T-helper 2 cell treated with Interferon-gamma antibody and Interleukin-4, amounts not matched to agents 5 μg/mL and 100 μg/mL, for 36 hours (primary cell): ENCODE measurements at regions not wholly inside any gene's neighbourhood (a gene's known extent, or its start where the extent isn't known, plus 50 kb on each side); places are given as distances from the start of the nearest gene placed in this dataset.

Experiments used
- DNase-seq: peaks from one replicate; pipeline ENCODE4 v3.0.0; 2021; ENCODE audit warnings: low spot score
- H3K27ac Mint-ChIP-seq: one replicate; pipeline ENCODE4 v1.8.0; 2021; ENCODE audit warnings: mild to moderate bottlenecking, mixed read lengths
- H3K27me3 Mint-ChIP-seq: one replicate; pipeline ENCODE4 v1.8.0; 2021; ENCODE audit warnings: low read depth, mixed read lengths
- H3K36me3 Mint-ChIP-seq: one replicate; pipeline ENCODE4 v1.8.0; 2021; ENCODE audit warnings: low read depth, mixed read lengths
- H3K4me1 Mint-ChIP-seq: one replicate; pipeline ENCODE4 v1.8.0; 2021; ENCODE audit warnings: low read depth, mixed read lengths
- H3K4me3 Mint-ChIP-seq: one replicate; pipeline ENCODE4 v1.8.0; 2022; ENCODE audit warnings: mild to moderate bottlenecking, moderate library complexity, mixed read lengths
- H3K9me3 Mint-ChIP-seq: one replicate; pipeline ENCODE4 v1.8.0; 2021; ENCODE audit warnings: mixed read lengths

GRCh38 chr3:181470349-181470748 is 241.4 kb upstream of the SOX2 start:
- H3K4me3 Mint-ChIP-seq, result no peak overlapping the region
- peaks cover 21% of the 10 kb centered on the region for H3K9me3 Mint-ChIP-seq
- no peaks in the 10 kb centered on the region for H3K4me1 Mint-ChIP-seq
- DNase-seq, result no peak
- H3K27me3 Mint-ChIP-seq, result no peaks in the 10 kb centered on the region
- H3K27ac Mint-ChIP-seq, result no peak overlapping the region
- no peaks in the 10 kb centered on the region for H3K36me3 Mint-ChIP-seq

DNA sequence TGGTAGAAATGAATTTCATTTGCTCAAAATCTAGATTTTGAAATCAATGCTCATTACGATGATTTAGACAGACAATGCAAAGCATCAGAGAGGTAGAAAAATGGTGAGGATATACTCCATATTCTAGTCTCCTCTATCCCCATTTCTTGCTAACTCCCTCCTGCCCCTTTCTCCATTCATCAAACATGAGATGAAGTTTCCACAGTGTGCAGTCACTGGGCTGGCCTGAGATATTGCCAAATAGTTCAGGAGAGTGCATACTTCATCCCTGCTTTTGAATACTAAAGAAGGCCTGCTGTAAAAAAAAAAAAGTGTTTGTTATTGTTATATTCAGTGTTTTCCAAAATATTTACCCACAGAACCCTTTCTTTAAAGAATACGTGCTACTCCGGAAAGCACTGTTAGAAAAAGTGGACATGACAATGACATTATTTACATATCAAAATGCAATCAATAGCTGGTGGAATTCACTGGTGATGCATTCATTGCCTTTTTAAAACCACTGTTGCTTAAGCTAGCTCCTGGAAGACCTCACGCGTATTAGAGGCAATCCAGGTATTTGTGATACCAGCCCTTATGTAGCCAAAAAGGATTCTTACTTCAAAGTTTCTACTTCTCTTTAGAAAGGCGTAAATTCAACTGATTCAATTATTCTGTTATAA is 247.6 kb upstream of the SOX2 start:
- Mint-ChIP-seq H3K27me3 (no peaks in the 10 kb centered on the region), H3K36me3 (no peaks in the 10 kb centered on the region), H3K4me1 (no peaks in the 10 kb centered on the region), H3K9me3 (no peaks in the 10 kb centered on the region), H3K27ac (no peak overlapping the region), H3K4me3 (no peak overlapping the region)
- DNase-seq, result no peak

GRCh38 chr3:181461381-181461780 is 250.3 kb upstream of the SOX2 start:
- Mint-ChIP-seq H3K27me3 (no peaks in the 10 kb centered on the region), H3K4me1 (no peaks in the 10 kb centered on the region), H3K36me3 (no peaks in the 10 kb centered on the region), H3K9me3 (no peaks in the 10 kb centered on the region), H3K4me3 (no peak overlapping the region), H3K27ac (no peak overlapping the region)
- DNase-seq, result no peak

GRCh38 chr3:181459516-181459915 is 252.2 kb upstream of the SOX2 start:
- no peaks in the 10 kb centered on the region for H3K4me1 Mint-ChIP-seq
- no peaks in the 10 kb centered on the region for H3K36me3 Mint-ChIP-seq
- H3K9me3 Mint-ChIP-seq, result peaks cover 3% of the 10 kb centered on the region
- no peak for DNase-seq
- no peak overlapping the region for H3K4me3 Mint-ChIP-seq
- H3K27ac Mint-ChIP-seq, result no peak overlapping the region
- H3K27me3 Mint-ChIP-seq, result no peaks in the 10 kb centered on the region

DNA sequence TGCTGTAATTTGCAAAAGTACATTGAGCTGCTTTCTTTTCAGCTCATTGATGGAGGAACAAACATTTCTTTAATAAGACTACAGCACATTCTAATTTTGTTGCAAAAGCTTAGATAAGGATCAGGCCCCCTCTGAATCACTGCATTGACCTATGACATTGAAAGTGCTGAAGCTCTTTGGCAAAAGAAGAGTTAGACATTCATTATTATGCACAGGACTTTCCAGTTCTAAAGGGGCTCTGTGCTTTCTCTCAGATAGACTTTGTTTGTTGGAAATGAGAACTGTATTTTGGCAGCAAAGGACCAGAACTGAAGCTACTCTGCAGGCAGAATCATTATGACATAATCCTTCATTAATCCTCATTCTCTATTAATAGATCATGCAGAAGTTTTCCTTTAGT is 252.9 kb upstream of the SOX2 start:
- H3K9me3 Mint-ChIP-seq, result peaks cover 5% of the 10 kb centered on the region
- no peak for DNase-seq
- no peaks in the 10 kb centered on the region for H3K4me1 Mint-ChIP-seq
- H3K4me3 Mint-ChIP-seq, result no peak overlapping the region
- no peaks in the 10 kb centered on the region for H3K36me3 Mint-ChIP-seq
- no peak overlapping the region for H3K27ac Mint-ChIP-seq
- no peaks in the 10 kb centered on the region for H3K27me3 Mint-ChIP-seq

- peaks cover 10% of the 10 kb centered on the region for H3K9me3 Mint-ChIP-seq
- DNase-seq, result no peak
- H3K27ac Mint-ChIP-seq, result no peak overlapping the region
- no peaks in the 10 kb centered on the region for H3K27me3 Mint-ChIP-seq
- H3K36me3 Mint-ChIP-seq, result no peaks in the 10 kb centered on the region
- H3K4me1 Mint-ChIP-seq, result no peaks in the 10 kb centered on the region
- no peak overlapping the region for H3K4me3 Mint-ChIP-seq
Measured at GRCh38 chr3:181457756-181458155, 254.0 kb upstream of the SOX2 start.

GRCh38 chr3:181457190-181457589 is 254.5 kb upstream of the SOX2 start:
- DNase-seq, result no peak
- Mint-ChIP-seq H3K36me3 (no peaks in the 10 kb centered on the region), H3K4me1 (no peaks in the 10 kb centered on the region), H3K27me3 (no peaks in the 10 kb centered on the region), H3K27ac (no peak overlapping the region), H3K4me3 (no peak overlapping the region), H3K9me3 (peaks cover 10% of the 10 kb centered on the region)

GRCh38 chr3:181455276-181455675 is 256.4 kb upstream of the SOX2 start:
- no peak overlapping the region for H3K4me3 Mint-ChIP-seq
- H3K4me1 Mint-ChIP-seq, result no peaks in the 10 kb centered on the region
- no peaks in the 10 kb centered on the region for H3K36me3 Mint-ChIP-seq

GRCh38 chr3:181454451-181455027 is 257.2 kb upstream of the SOX2 start:
- no peak overlapping the region for H3K4me3 Mint-ChIP-seq
- H3K27ac Mint-ChIP-seq, result no peak overlapping the region
- H3K27me3 Mint-ChIP-seq, result no peaks in the 10 kb centered on the region
- no peak for DNase-seq
- no peaks in the 10 kb centered on the region for H3K4me1 Mint-ChIP-seq
- peaks cover 18% of the 10 kb centered on the region for H3K9me3 Mint-ChIP-seq
- no peaks in the 10 kb centered on the region for H3K36me3 Mint-ChIP-seq

More at GRCh38 chr3:181455276-181455675, 256.4 kb upstream of the SOX2 start:
- no peak for DNase-seq
- Mint-ChIP-seq H3K27me3 (no peaks in the 10 kb centered on the region), H3K9me3 (peaks cover 18% of the 10 kb centered on the region), H3K27ac (no peak overlapping the region)

GRCh38 chr3:181446741-181447140 is 265.0 kb upstream of the SOX2 start:
- no peak overlapping the region for H3K27ac Mint-ChIP-seq
- no peaks in the 10 kb centered on the region for H3K36me3 Mint-ChIP-seq
- no peaks in the 10 kb centered on the region for H3K4me1 Mint-ChIP-seq
- H3K27me3 Mint-ChIP-seq, result no peaks in the 10 kb centered on the region
- DNase-seq, result no peak
- no peak overlapping the region for H3K4me3 Mint-ChIP-seq
- peaks cover 6% of the 10 kb centered on the region for H3K9me3 Mint-ChIP-seq

DNA sequence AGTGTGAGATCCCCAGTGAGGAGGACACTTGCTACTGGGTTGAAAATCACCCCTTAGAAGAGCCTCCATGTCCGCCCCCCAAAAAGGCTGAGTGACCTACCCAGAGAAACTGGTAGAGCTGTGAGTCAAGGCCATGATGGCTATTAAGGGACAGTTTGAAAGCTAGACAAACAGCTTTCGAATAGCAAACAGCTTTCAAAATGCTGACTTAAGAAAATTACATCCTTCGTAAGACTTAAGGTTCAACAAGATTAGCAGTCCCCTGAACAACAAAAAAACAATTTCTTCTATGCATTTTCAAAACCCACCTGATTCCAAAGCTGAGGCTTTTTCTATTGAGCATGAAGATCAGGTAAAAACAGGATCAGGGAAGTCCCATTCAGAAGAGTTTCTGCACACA is 269.7 kb upstream of the SOX2 start:
- Mint-ChIP-seq H3K9me3 (peaks cover 4% of the 10 kb centered on the region), H3K4me3 (no peak overlapping the region), H3K27ac (no peak overlapping the region), H3K27me3 (no peaks in the 10 kb centered on the region), H3K4me1 (no peaks in the 10 kb centered on the region), H3K36me3 (no peaks in the 10 kb centered on the region)
- DNase-seq, result no peak

- H3K4me3 Mint-ChIP-seq, result no peak overlapping the region
- H3K36me3 Mint-ChIP-seq, result no peaks in the 10 kb centered on the region
- no peaks in the 10 kb centered on the region for H3K27me3 Mint-ChIP-seq
- no peaks in the 10 kb centered on the region for H3K4me1 Mint-ChIP-seq
- no peak overlapping the region for H3K27ac Mint-ChIP-seq
- no peak for DNase-seq
- no peaks in the 10 kb centered on the region for H3K9me3 Mint-ChIP-seq
Measured at GRCh38 chr3:181432992-181433391, 278.7 kb upstream of the SOX2 start.

DNA sequence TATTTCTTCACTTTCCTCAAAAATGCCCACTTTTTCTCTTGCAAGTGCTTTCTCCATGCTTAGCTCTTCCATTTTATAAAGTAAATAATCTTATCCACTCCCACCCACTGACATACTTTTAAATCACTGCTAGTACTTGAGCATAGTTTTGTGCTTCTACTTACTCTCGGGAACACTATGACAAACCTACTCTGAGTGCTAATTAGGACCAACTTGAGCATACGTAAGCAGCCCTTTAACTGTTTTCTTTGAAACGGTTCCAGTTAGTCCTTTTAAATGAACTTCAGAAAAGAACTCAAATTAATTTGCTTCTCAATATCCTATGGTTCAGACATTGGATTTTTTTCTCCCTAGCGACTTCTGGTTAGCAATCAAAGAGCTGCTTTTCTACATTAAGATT is 280.0 kb upstream of the SOX2 start:
- H3K36me3 Mint-ChIP-seq, result no peaks in the 10 kb centered on the region
- no peaks in the 10 kb centered on the region for H3K4me1 Mint-ChIP-seq
- H3K4me3 Mint-ChIP-seq, result no peak overlapping the region
- no peaks in the 10 kb centered on the region for H3K9me3 Mint-ChIP-seq
- H3K27me3 Mint-ChIP-seq, result no peaks in the 10 kb centered on the region
- no peak overlapping the region for H3K27ac Mint-ChIP-seq
- DNase-seq, result no peak

- Mint-ChIP-seq H3K27ac (no peak overlapping the region), H3K36me3 (no peaks in the 10 kb centered on the region)
Measured at GRCh38 chr3:181425074-181425473, 286.7 kb upstream of the SOX2 start.

GRCh38 chr3:181418233-181418632 is 293.5 kb upstream of the SOX2 start:
- H3K9me3 Mint-ChIP-seq, result no peaks in the 10 kb centered on the region
- no peak for DNase-seq
- H3K36me3 Mint-ChIP-seq, result no peaks in the 10 kb centered on the region
- H3K4me1 Mint-ChIP-seq, result no peaks in the 10 kb centered on the region
- no peaks in the 10 kb centered on the region for H3K27me3 Mint-ChIP-seq
- no peak overlapping the region for H3K4me3 Mint-ChIP-seq
- no peak overlapping the region for H3K27ac Mint-ChIP-seq

More at GRCh38 chr3:181425074-181425473, 286.7 kb upstream of the SOX2 start:
- no peak for DNase-seq
- H3K27me3 Mint-ChIP-seq, result no peaks in the 10 kb centered on the region
- H3K9me3 Mint-ChIP-seq, result no peaks in the 10 kb centered on the region
- H3K4me1 Mint-ChIP-seq, result no peaks in the 10 kb centered on the region
- no peak overlapping the region for H3K4me3 Mint-ChIP-seq
